ENCODE measurements at regions not wholly inside any gene's neighbourhood (a gene's known extent, or its start where the extent isn't known, plus 50 kb on each side); places are given as distances from the start of the nearest gene placed in this dataset.

- DNase-seq: no peak
Measured at GRCh38 chr16:85481738-85482137, 131.4 kb upstream of the GSE1 start.

- DNase-seq: no peak
Measured at GRCh38 chr16:85483424-85483823, 129.7 kb upstream of the GSE1 start.

GRCh38 chr16:85484347-85485300, 128.5 kb upstream of the GSE1 start:
- DNase-seq: no peak

GRCh38 chr16:85485379-85485778, 127.7 kb upstream of the GSE1 start:
- DNase-seq: no peak

- DNase-seq: no peak
Measured at GRCh38 chr16:85486256-85486915, 126.7 kb upstream of the GSE1 start.

- DNase-seq: no peak
Measured at GRCh38 chr16:85488414-85488813, 124.7 kb upstream of the GSE1 start.

- DNase-seq: no peak
Measured at GRCh38 chr16:85490407-85491057, 122.6 kb upstream of the GSE1 start.

- no peak for DNase-seq
Measured at GRCh38 chr16:85491058-85491771, 121.9 kb upstream of the GSE1 start.

- no peak for DNase-seq
Measured at GRCh38 chr16:85491798-85492294, 121.3 kb upstream of the GSE1 start.

GRCh38 chr16:85492295-85492864, 120.7 kb upstream of the GSE1 start:
- DNase-seq: no peak

- no peak for DNase-seq
Measured at GRCh38 chr16:85494315-85494714, 118.8 kb upstream of the GSE1 start.

GRCh38 chr16:85495259-85495658, 117.9 kb upstream of the GSE1 start:
- DNase-seq: no peak

GRCh38 chr16:85495823-85496538, 117.1 kb upstream of the GSE1 start:
- DNase-seq: no peak

- DNase-seq: no peak
Measured at GRCh38 chr16:85497622-85498314, 115.4 kb upstream of the GSE1 start.

GRCh38 chr16:85498607-85499006, 114.5 kb upstream of the GSE1 start:
- no peak for DNase-seq

GRCh38 chr16:85500220-85500619, 112.9 kb upstream of the GSE1 start:
- no peak for DNase-seq

- no peak for DNase-seq
Measured at GRCh38 chr16:85501900-85502299, 111.2 kb upstream of the GSE1 start.

- DNase-seq: no peak
Measured at GRCh38 chr16:85502357-85502756, 110.8 kb upstream of the GSE1 start.

GRCh38 chr16:85503679-85504231, 109.4 kb upstream of the GSE1 start:
- no peak for DNase-seq

GRCh38 chr16:85504242-85504641, 108.9 kb upstream of the GSE1 start:
- no peak for DNase-seq

Measured in GOT3 (cell line).